ENCODE measurements at regions not wholly inside any gene's neighbourhood (a gene's known extent, or its start where the extent isn't known, plus 50 kb on each side); places are given as distances from the start of the nearest gene placed in this dataset.

- no peak for DNase-seq
- Histone ChIP-seq H3K14ac (ENCODE audit: low read length in 2 of 2) (no peak overlapping the region), H4K91ac (ENCODE audit: low read length) (no peak overlapping the region), H2BK12ac (ENCODE audit: low read length in 2 of 2) (no peak overlapping the region), H2AK5ac (ENCODE audit: low read length, severe bottlenecking) (no peak overlapping the region), H3K4ac (ENCODE audit: low read depth in 1 of 2, low read length in 2 of 2) (no peak overlapping the region), H3K9me3 (ENCODE audit: control insufficient read depth, low read length) (no peaks in the 10 kb centered on the region), H2BK120ac (ENCODE audit: low read depth, low read length) (no peak overlapping the region), H3K27me3 (ENCODE audit: control insufficient read depth in 1 of 2, insufficient read depth in 1 of 2, low read length in 2 of 2) (peaks cover 8 to 17% of the 10 kb centered on the region in 2 experiments), H2BK15ac (ENCODE audit: low read depth, poor library complexity, severe bottlenecking) (no peak overlapping the region), H3K9ac (ENCODE audit: low read length) (no peak overlapping the region), H3K36me3 (ENCODE audit: control insufficient read depth in 1 of 2, insufficient read depth in 2 of 2, low read depth in 1 of 2, low read length in 2 of 2) (no peaks in the 10 kb centered on the region), H3K23ac (ENCODE audit: low read length in 2 of 2) (no peak overlapping the region), H3K18ac (ENCODE audit: low read depth in 1 of 2, low read length in 2 of 2) (no peak overlapping the region), H2AFZ (ENCODE audit: low read depth, low read length) (no peak overlapping the region), H3K4me3 (ENCODE audit: insufficient read depth in 1 of 2, low read depth in 1 of 2, low read length in 2 of 2) (no peak overlapping the region), H3K4me1 (ENCODE audit: control insufficient read depth, insufficient read depth, low read depth, low read length) (no peaks in the 10 kb centered on the region), H3K4me2 (ENCODE audit: low read length, poor library complexity, severe bottlenecking) (no peak overlapping the region), H3K79me1 (replicated peaks; ENCODE audit: low read length, poor library complexity, severe bottlenecking) (no peaks in the 10 kb centered on the region), H3K27ac (ENCODE audit: low read length, poor library complexity, severe bottlenecking) (no peak overlapping the region), H2BK5ac (ENCODE audit: low read depth, low read length, poor library complexity, severe bottlenecking) (no peak overlapping the region), H4K8ac (ENCODE audit: low read length) (no peak overlapping the region)
- 71% methylated on average over 5 of the region's 5 CpGs for WGBS
These were observed 87.3 kb upstream of the IRX6 start for GRCh38 chr16:55236655-55237054.

- Histone ChIP-seq H3K14ac (ENCODE audit: low read length in 2 of 2) (no peak overlapping the region), H3K4me1 (ENCODE audit: control insufficient read depth, insufficient read depth, low read depth, low read length) (no peaks in the 10 kb centered on the region), H3K4me2 (ENCODE audit: low read length, poor library complexity, severe bottlenecking) (no peak overlapping the region), H3K79me1 (replicated peaks; ENCODE audit: low read length, poor library complexity, severe bottlenecking) (no peaks in the 10 kb centered on the region), H4K8ac (ENCODE audit: low read length) (no peak overlapping the region), H3K4ac (ENCODE audit: low read depth in 1 of 2, low read length in 2 of 2) (no peak overlapping the region), H3K9ac (ENCODE audit: low read length) (no peak overlapping the region), H2AFZ (ENCODE audit: low read depth, low read length) (no peak overlapping the region), H2BK12ac (ENCODE audit: low read length in 2 of 2) (no peak overlapping the region), H2AK5ac (ENCODE audit: low read length, severe bottlenecking) (no peak overlapping the region), H3K23ac (ENCODE audit: low read length in 2 of 2) (no peak overlapping the region), H2BK120ac (ENCODE audit: low read depth, low read length) (no peak overlapping the region), H3K4me3 (ENCODE audit: insufficient read depth in 1 of 2, low read depth in 1 of 2, low read length in 2 of 2) (no peak overlapping the region), H3K18ac (ENCODE audit: low read depth in 1 of 2, low read length in 2 of 2) (no peak overlapping the region), H3K36me3 (ENCODE audit: control insufficient read depth in 1 of 2, insufficient read depth in 2 of 2, low read depth in 1 of 2, low read length in 2 of 2) (no peaks in the 10 kb centered on the region), H2BK15ac (ENCODE audit: low read depth, poor library complexity, severe bottlenecking) (no peak overlapping the region), H3K27ac (ENCODE audit: low read length, poor library complexity, severe bottlenecking) (no peak overlapping the region), H3K27me3 (ENCODE audit: control insufficient read depth in 1 of 2, insufficient read depth in 1 of 2, low read length in 2 of 2) (peaks cover 16 to 31% of the 10 kb centered on the region in 2 experiments), H4K91ac (ENCODE audit: low read length) (no peak overlapping the region), H3K9me3 (ENCODE audit: control insufficient read depth, low read length) (no peaks in the 10 kb centered on the region), H2BK5ac (ENCODE audit: low read depth, low read length, poor library complexity, severe bottlenecking) (no peak overlapping the region)
- DNase-seq, result no peak
These were observed 84.3 kb upstream of the IRX6 start for GRCh38 chr16:55239723-55240122.

- Histone ChIP-seq H3K23ac (ENCODE audit: low read length in 2 of 2) (no peak overlapping the region), H3K9ac (ENCODE audit: low read length) (no peak overlapping the region), H2BK5ac (ENCODE audit: low read depth, low read length, poor library complexity, severe bottlenecking) (no peak overlapping the region), H2AFZ (ENCODE audit: low read depth, low read length) (no peak overlapping the region), H2BK120ac (ENCODE audit: low read depth, low read length) (no peak overlapping the region), H3K14ac (ENCODE audit: low read length in 2 of 2) (no peak overlapping the region), H3K79me1 (replicated peaks; ENCODE audit: low read length, poor library complexity, severe bottlenecking) (no peaks in the 10 kb centered on the region), H3K4me1 (ENCODE audit: control insufficient read depth, insufficient read depth, low read depth, low read length) (no peaks in the 10 kb centered on the region), H3K27ac (ENCODE audit: low read length, poor library complexity, severe bottlenecking) (no peak overlapping the region), H3K4me2 (ENCODE audit: low read length, poor library complexity, severe bottlenecking) (no peak overlapping the region), H4K8ac (ENCODE audit: low read length) (no peak overlapping the region), H3K27me3 (ENCODE audit: control insufficient read depth in 1 of 2, insufficient read depth in 1 of 2, low read length in 2 of 2) (peaks cover 16 to 31% of the 10 kb centered on the region in 2 experiments), H3K36me3 (ENCODE audit: control insufficient read depth in 1 of 2, insufficient read depth in 2 of 2, low read depth in 1 of 2, low read length in 2 of 2) (no peaks in the 10 kb centered on the region), H4K91ac (ENCODE audit: low read length) (no peak overlapping the region), H2BK12ac (ENCODE audit: low read length in 2 of 2) (no peak overlapping the region), H3K18ac (ENCODE audit: low read depth in 1 of 2, low read length in 2 of 2) (no peak overlapping the region), H3K4me3 (ENCODE audit: insufficient read depth in 1 of 2, low read depth in 1 of 2, low read length in 2 of 2) (no peak overlapping the region), H3K9me3 (ENCODE audit: control insufficient read depth, low read length) (no peaks in the 10 kb centered on the region), H2BK15ac (ENCODE audit: low read depth, poor library complexity, severe bottlenecking) (no peak overlapping the region), H3K4ac (ENCODE audit: low read depth in 1 of 2, low read length in 2 of 2) (no peak overlapping the region), H2AK5ac (ENCODE audit: low read length, severe bottlenecking) (no peak overlapping the region)
- no peak for DNase-seq
- 57% methylated on average over 5 of the region's 7 CpGs for WGBS
These were observed 83.1 kb upstream of the IRX6 start for GRCh38 chr16:55240888-55241287.

GRCh38 chr16:55242667-55243066, 81.3 kb upstream of the IRX6 start:
- H3K9ac ChIP-seq (ENCODE audit: low read length), result no peak overlapping the region
- H4K8ac ChIP-seq (ENCODE audit: low read length), result no peak overlapping the region
- H3K23ac ChIP-seq (ENCODE audit: low read length in 2 of 2), result no peak overlapping the region
- H3K4me1 ChIP-seq (ENCODE audit: control insufficient read depth, insufficient read depth, low read depth, low read length), result no peaks in the 10 kb centered on the region
- no peak overlapping the region for H3K18ac ChIP-seq (ENCODE audit: low read depth in 1 of 2, low read length in 2 of 2)
- 68% methylated on average over 2 of the region's 3 CpGs for WGBS
- H2BK5ac ChIP-seq (ENCODE audit: low read depth, low read length, poor library complexity, severe bottlenecking), result no peak overlapping the region
- H4K91ac ChIP-seq (ENCODE audit: low read length), result no peak overlapping the region
- H3K36me3 ChIP-seq (ENCODE audit: control insufficient read depth in 1 of 2, insufficient read depth in 2 of 2, low read depth in 1 of 2, low read length in 2 of 2), result no peaks in the 10 kb centered on the region
- H2BK15ac ChIP-seq (ENCODE audit: low read depth, poor library complexity, severe bottlenecking), result no peak overlapping the region
- H3K27me3 ChIP-seq (ENCODE audit: control insufficient read depth in 1 of 2, insufficient read depth in 1 of 2, low read length in 2 of 2), result peaks cover 16 to 26% of the 10 kb centered on the region in 2 experiments
- H2BK120ac ChIP-seq (ENCODE audit: low read depth, low read length), result no peak overlapping the region
- H3K79me1 ChIP-seq (replicated peaks; ENCODE audit: low read length, poor library complexity, severe bottlenecking), result no peaks in the 10 kb centered on the region
- H3K9me3 ChIP-seq (ENCODE audit: control insufficient read depth, low read length), result no peaks in the 10 kb centered on the region
- no peak for DNase-seq
- no peak overlapping the region for H2AK5ac ChIP-seq (ENCODE audit: low read length, severe bottlenecking)
- no peak overlapping the region for H2AFZ ChIP-seq (ENCODE audit: low read depth, low read length)
- H3K4me2 ChIP-seq (ENCODE audit: low read length, poor library complexity, severe bottlenecking), result no peak overlapping the region
- H3K27ac ChIP-seq (ENCODE audit: low read length, poor library complexity, severe bottlenecking), result no peak overlapping the region
- no peak overlapping the region for H3K4me3 ChIP-seq (ENCODE audit: insufficient read depth in 1 of 2, low read depth in 1 of 2, low read length in 2 of 2)
- H3K4ac ChIP-seq (ENCODE audit: low read depth in 1 of 2, low read length in 2 of 2), result no peak overlapping the region
- no peak overlapping the region for H2BK12ac ChIP-seq (ENCODE audit: low read length in 2 of 2)
- no peak overlapping the region for H3K14ac ChIP-seq (ENCODE audit: low read length in 2 of 2)
